Gastrocnemius medialis (tissue), 4 donors: ENCODE measurements at regions not wholly inside any gene's neighbourhood (a gene's known extent, or its start where the extent isn't known, plus 50 kb on each side); places are given as distances from the start of the nearest gene placed in this dataset.

Experiments used
- CTCF ChIP-seq, 5 experiments: fragments of 450-650 bp in 3 of 5; fragments of 200-600 bp in 2 of 5; sonication (generic) in 2 of 5; IDR thresholded peaks in 4 of 5; conservative IDR thresholded peaks in 1 of 5; 1 replicate in 4 of 5; 2 replicates in 1 of 5; pipeline ENCODE4 v1.5.1; 2016 to 2019; ENCODE audit warnings: antibody characterized with exemption in 5 of 5, mild to moderate bottlenecking in 3 of 5, moderate library complexity in 3 of 5
- POLR2A ChIP-seq, 2 donors: fragments of 450-650 bp; IDR thresholded peaks; one replicate each; pipeline ENCODE4 v1.6.1; 2017; ENCODE audit warnings: antibody characterized with exemption in 2 of 2, mild to moderate bottlenecking in 2 of 2, moderate library complexity in 2 of 2

- TF ChIP-seq POLR2A (IDR thresholded peaks at IDR 0.05) (no peak), CTCF (IDR thresholded peaks at IDR 0.05 in 4 of 5, conservative IDR thresholded peaks at IDR 0.05 in 1 of 5) (no peak)
Measured at GRCh38 chr1:244304156-244304555, 147.6 kb downstream of the ADSS2 start.
